Naive thymus-derived CD8-positive, alpha-beta T cell (primary cell): ENCODE measurements at regions not wholly inside any gene's neighbourhood (a gene's known extent, or its start where the extent isn't known, plus 50 kb on each side); places are given as distances from the start of the nearest gene placed in this dataset.
"Not testable (repeated sequence)": the region's sequence is repeated elsewhere in the genome, so short reads cannot be mapped to it uniquely, and the experiment has no call there.

Experiments used
- ATAC-seq, 2 donors: fragments of 150-1000 bp; cut with Tn5 transposase in 1 of 2; sonication (Bioruptor Pico), chemical (Tn5 transposase) in 1 of 2; 1 replicate in 1 of 2; 2 replicates in 1 of 2; pipeline ENCODE4 v1.10.0; 2021; ENCODE audit warnings: mild to moderate bottlenecking in 2 of 2, moderate library complexity in 2 of 2
- POLR2A ChIA-PET: fragments of 350-600 bp; sonication (Branson Sonifier 250); formaldehyde crosslinking; loops from one replicate; lab custom pipeline; 2021; ENCODE audit warnings: antibody characterized with exemption; lab: Charles Lee
- DNase-seq, 10 donors: peaks; one replicate each; pipeline versions ENCODE4 v3.0.0 to v3.0.0-alpha.2; 2020 to 2022
- H3K27ac Mint-ChIP-seq, 10 donors: one replicate each; pipeline ENCODE4 v1.8.0; 2020 to 2022; ENCODE audit warnings: mild to moderate bottlenecking in 10 of 10, mixed read lengths in 10 of 10, moderate library complexity in 4 of 10, inconsistent platforms in 1 of 10
- H3K27me3 Mint-ChIP-seq, 5 donors: one replicate each; pipeline ENCODE4 v1.8.0; 2021 to 2022; ENCODE audit warnings: mixed read lengths in 5 of 5
- H3K36me3 Mint-ChIP-seq, 3 donors: one replicate each; pipeline ENCODE4 v1.8.0; 2020 to 2022; ENCODE audit warnings: mixed read lengths in 3 of 3, mild to moderate bottlenecking in 2 of 3, inconsistent platforms in 1 of 3
- H3K4me1 Mint-ChIP-seq, 4 donors: one replicate each; pipeline ENCODE4 v1.8.0; 2021 to 2022; ENCODE audit warnings: mixed read lengths in 4 of 4
- H3K4me3 Mint-ChIP-seq, 10 donors: one replicate each; pipeline ENCODE4 v1.8.0; 2020 to 2022; ENCODE audit warnings: mild to moderate bottlenecking in 10 of 10, mixed read lengths in 10 of 10, moderate library complexity in 6 of 10, inconsistent platforms in 1 of 10
- H3K9me3 Mint-ChIP-seq, 9 donors: one replicate each; pipeline ENCODE4 v1.8.0; 2020 to 2022; ENCODE audit warnings: mixed read lengths in 9 of 9, mild to moderate bottlenecking in 3 of 9, inconsistent platforms in 1 of 9, moderate library complexity in 1 of 9

DNA sequence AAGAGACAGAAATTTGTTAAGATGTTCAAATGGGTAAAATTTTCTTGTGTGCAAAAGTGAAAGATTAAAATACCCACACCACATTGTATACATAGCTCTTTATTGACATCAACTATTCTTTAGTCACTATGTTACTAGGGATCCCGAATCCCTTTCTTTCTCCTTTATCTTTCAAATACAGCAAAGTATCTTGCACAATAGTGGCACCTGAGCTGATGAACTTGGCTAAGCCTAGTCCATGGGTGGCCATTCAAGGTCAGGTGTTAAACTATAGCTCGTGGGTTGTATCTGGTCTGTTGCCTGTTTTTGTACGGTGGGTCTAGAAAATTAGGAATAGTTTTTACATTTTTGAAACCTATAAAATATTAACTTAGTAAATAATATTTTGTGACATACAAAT, 210.9 kb downstream of the SLITRK6 start:
- DNase-seq (no peak), ATAC-seq (no peak)
- Mint-ChIP-seq H3K9me3 (peaks cover 0 to 17% (median 6%) of the 10 kb centered on the region in 9 donors), H3K4me1 (no peaks in the 10 kb centered on the region), H3K4me3 (no peak overlapping the region), H3K27me3 (no peaks in the 10 kb centered on the region), H3K27ac (no peak overlapping the region), H3K36me3 (no peaks in the 10 kb centered on the region)
- POLR2A ChIA-PET, result no interaction called here

DNA sequence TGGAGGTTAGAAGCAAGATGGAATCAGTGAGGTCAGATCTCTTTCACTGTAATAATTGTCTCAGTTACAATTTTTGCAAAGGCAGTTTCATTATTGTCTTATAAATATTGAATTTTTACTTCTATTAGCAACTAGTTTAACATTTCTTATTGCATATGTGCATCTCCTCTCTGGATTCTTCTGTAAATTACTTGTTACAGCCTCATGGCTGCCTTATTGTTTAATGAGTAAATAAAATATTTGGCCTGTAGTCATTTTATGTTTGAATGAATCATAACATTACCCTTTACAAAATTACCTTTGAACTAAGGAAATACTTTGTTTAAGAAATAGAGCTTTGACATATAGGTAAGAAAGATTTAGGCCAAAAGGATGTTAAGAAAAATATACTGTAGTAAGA, 212.4 kb downstream of the SLITRK6 start:
- POLR2A ChIA-PET, result no interaction called here
- ATAC-seq, result no peak
- H3K27ac Mint-ChIP-seq, result no peak overlapping the region
- no peak overlapping the region for H3K4me3 Mint-ChIP-seq
- H3K4me1 Mint-ChIP-seq, result no peaks in the 10 kb centered on the region
- peaks cover 0 to 14% (median 6%) of the 10 kb centered on the region in 9 donors for H3K9me3 Mint-ChIP-seq
- DNase-seq, result no peak
- H3K27me3 Mint-ChIP-seq, result no peaks in the 10 kb centered on the region
- H3K36me3 Mint-ChIP-seq, result no peaks in the 10 kb centered on the region

DNA sequence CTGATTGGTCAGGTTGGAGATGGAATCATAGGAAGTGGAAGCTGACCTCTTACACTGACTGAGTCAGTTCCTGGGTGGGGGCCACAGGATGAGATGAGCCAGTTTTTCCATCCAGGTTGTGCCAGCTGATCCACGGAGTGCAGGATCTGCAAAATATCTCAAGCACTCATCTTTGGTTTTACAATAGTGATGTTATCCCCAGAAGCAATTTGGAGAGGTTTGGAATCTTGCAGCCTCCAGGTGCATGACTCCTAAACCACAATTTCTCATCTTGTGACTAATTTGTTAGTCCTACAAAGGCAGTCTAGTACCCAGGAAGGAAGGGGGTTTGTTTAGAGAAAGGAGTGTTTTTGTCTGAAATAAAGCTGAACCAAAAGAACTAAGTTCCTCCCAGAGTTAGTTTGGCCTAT, 212.8 kb downstream of the SLITRK6 start:
- DNase-seq (no peak), ATAC-seq (no peak)
- H3K27ac Mint-ChIP-seq, result no peak overlapping the region
- no peaks in the 10 kb centered on the region for H3K27me3 Mint-ChIP-seq
- POLR2A ChIA-PET, result no interaction called here
- H3K4me1 Mint-ChIP-seq, result no peaks in the 10 kb centered on the region
- H3K4me3 Mint-ChIP-seq, result no peak overlapping the region
- peaks cover 0 to 14% (median 6%) of the 10 kb centered on the region in 9 donors for H3K9me3 Mint-ChIP-seq
- H3K36me3 Mint-ChIP-seq, result no peaks in the 10 kb centered on the region

DNA sequence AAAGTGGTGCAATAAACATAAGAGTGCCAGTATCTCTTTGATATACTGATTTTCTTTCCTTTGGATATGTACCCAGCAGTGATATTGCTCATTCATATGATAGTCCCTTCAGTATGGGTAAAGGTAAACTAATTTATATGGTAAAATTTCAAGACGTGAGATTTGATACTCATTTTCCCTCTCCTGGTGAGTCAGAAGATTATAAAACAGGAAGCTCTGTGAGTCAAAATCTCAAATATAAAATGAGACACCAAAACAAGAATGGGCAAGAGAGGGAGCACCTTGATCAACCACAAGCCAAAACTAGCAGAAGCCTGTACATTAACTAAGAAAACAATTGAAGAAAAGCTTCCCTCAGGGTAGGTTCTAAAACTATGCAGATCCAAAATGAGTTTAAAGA, 216.3 kb downstream of the SLITRK6 start:
- H3K27ac Mint-ChIP-seq, result no peak overlapping the region
- no peaks in the 10 kb centered on the region for H3K27me3 Mint-ChIP-seq
- peaks cover 0 to 10% (median 6%) of the 10 kb centered on the region in 9 donors for H3K9me3 Mint-ChIP-seq
- ATAC-seq (no peak), DNase-seq (no peak)
- H3K4me3 Mint-ChIP-seq, result no peak overlapping the region
- H3K36me3 Mint-ChIP-seq, result no peaks in the 10 kb centered on the region
- no peaks in the 10 kb centered on the region for H3K4me1 Mint-ChIP-seq
- POLR2A ChIA-PET, result no interaction called here

DNA sequence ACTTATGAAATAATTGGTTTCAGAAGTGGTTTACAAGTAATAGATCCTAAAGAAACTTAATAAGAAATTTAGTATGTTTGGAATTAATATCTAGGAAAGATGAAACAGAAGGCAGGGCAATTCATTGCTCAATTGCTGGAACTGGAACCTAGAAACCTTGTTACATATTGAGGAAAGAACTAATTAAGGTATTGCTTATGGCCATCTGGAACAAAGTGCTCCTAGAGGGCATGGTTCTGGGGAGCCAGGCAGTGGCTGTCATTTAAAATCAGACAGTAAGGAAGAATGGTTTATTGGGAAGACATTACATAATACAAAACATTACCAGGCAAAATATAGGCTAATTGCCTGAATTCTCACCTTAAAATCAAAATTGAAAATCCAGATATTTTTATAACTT, 224.1 kb downstream of the SLITRK6 start:
- ATAC-seq (no peak), DNase-seq (no peak)
- POLR2A ChIA-PET, result no interaction called here
- H3K36me3 Mint-ChIP-seq, result peaks cover 0 to 1% (median 0%) of the 10 kb centered on the region in 3 donors
- no peak overlapping the region for H3K4me3 Mint-ChIP-seq
- H3K9me3 Mint-ChIP-seq, result peaks cover 0 to 8% (median 0%) of the 10 kb centered on the region in 9 donors
- no peak overlapping the region for H3K27ac Mint-ChIP-seq
- peaks cover 0 to 2% (median 0%) of the 10 kb centered on the region in 5 donors for H3K27me3 Mint-ChIP-seq
- no peaks in the 10 kb centered on the region for H3K4me1 Mint-ChIP-seq

DNA sequence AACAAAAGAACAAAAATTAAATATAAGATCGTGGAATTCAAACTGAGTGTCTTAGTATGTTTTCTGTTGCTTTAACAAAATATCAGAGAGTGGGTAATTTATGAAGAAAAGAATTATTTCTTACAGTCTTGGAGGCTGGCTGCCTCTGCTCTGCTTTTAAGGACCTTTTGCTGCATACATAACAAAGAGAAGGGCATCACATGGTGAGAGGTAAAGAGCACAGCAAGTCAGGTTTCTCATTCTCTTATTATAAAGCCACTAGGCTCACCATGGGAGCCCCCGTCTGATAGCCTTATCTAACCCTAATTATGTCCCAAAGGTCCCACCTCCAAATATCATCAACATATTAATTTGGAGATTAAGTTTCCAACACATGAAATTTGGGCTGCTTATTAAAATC, 231.3 kb downstream of the SLITRK6 start:
- Mint-ChIP-seq H3K27ac (no peak overlapping the region), H3K36me3 (peaks cover 0 to 1% (median 0%) of the 10 kb centered on the region in 3 donors), H3K4me1 (no peaks in the 10 kb centered on the region), H3K27me3 (peaks cover 0 to 3% (median 0%) of the 10 kb centered on the region in 5 donors), H3K4me3 (no peak overlapping the region), H3K9me3 (peaks cover 0 to 10% (median 0%) of the 10 kb centered on the region in 9 donors)
- ATAC-seq (no peak), DNase-seq (no peak)
- POLR2A ChIA-PET, result interaction anchor here (0.6 kb wide), 1 partner anchor 16 kb away, joined by 3 read pairs; no protein-coding TSS in a partner anchor

DNA sequence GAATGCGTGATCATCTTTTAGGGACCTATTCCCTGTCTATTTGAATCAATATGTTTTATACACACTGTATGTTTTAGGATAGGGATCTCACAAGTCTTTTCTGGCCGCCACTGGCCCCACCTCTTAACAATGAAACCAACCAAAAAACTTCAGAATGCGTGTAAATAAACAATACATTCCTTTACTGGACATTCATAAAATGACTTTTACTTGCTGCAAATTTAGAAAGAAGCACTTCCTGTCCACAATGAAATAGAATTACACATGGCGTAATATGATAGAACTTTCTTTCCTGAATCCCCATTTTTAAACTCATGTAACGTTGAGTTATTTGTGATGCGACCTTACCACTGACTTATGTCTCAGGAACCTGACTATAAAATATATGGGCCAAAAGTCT, 233.6 kb downstream of the SLITRK6 start:
- POLR2A ChIA-PET, result no interaction called here
- ATAC-seq, result no peak

DNA sequence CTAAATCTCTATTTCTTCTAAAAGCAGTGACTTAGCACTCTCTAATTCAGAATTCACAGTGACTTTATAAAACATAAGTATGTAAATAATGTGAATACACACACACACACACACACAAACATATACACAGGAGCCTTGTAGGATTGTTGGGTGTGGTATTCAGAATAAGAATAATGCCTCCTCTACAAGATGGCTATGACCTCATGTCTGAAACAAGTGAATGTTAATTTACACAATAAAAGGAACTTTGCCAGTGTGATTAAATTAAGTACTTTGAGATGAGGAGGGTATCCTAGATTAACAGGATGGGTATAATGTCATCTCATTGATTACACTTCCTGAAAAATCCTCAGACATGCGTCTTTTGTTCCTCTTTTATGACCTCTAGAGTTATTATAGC, 234.6 kb downstream of the SLITRK6 start:
- POLR2A ChIA-PET, result no interaction called here
- Mint-ChIP-seq H3K27ac (no peak overlapping the region), H3K27me3 (peaks cover 0 to 1% (median 0%) of the 10 kb centered on the region in 5 donors), H3K9me3 (no peaks in the 10 kb centered on the region), H3K4me1 (no peaks in the 10 kb centered on the region), H3K4me3 (no peak overlapping the region), H3K36me3 (no peaks in the 10 kb centered on the region)
- DNase-seq (no peak), ATAC-seq (no peak)

More for the DNA sequence above, 233.6 kb downstream of the SLITRK6 start:
- H3K9me3 Mint-ChIP-seq, result peaks cover 0 to 8% (median 0%) of the 10 kb centered on the region in 9 donors
- DNase-seq, result no peak
- H3K27ac Mint-ChIP-seq, result no peak overlapping the region
- no peak overlapping the region for H3K4me3 Mint-ChIP-seq
- H3K4me1 Mint-ChIP-seq, result no peaks in the 10 kb centered on the region
- H3K36me3 Mint-ChIP-seq, result peaks cover 0 to 1% (median 0%) of the 10 kb centered on the region in 3 donors
- peaks cover 0 to 4% (median 0%) of the 10 kb centered on the region in 5 donors for H3K27me3 Mint-ChIP-seq

DNA sequence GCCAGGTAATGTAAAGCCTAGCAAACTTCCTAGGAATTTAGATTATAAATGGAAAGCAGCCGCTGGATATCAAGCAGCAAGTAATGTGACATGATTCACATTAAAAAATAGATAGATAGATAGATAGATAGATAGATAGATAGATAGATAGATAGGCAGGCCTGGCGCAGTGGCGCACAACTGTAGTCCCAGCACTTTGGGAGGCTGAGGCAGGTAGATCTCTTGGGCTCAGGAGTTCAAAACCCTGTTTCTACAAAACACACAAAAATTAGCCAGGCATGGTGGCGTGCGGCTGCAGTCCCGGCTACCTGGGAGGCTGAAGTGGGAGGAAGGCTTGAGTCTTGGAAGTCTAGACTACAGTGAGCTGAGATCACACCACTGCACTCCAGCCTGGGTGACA, 236.9 kb downstream of the SLITRK6 start:
- Mint-ChIP-seq H3K9me3 (no peaks in the 10 kb centered on the region), H3K27ac (no peak overlapping the region), H3K36me3 (no peaks in the 10 kb centered on the region), H3K27me3 (peaks cover 0 to 1% (median 0%) of the 10 kb centered on the region in 5 donors), H3K4me3 (peak overlapping the region in 1 of 10 donors; percentile 34), H3K4me1 (no peaks in the 10 kb centered on the region)
- ATAC-seq, result no peak
- POLR2A ChIA-PET, result no interaction called here
- no peak for DNase-seq

DNA sequence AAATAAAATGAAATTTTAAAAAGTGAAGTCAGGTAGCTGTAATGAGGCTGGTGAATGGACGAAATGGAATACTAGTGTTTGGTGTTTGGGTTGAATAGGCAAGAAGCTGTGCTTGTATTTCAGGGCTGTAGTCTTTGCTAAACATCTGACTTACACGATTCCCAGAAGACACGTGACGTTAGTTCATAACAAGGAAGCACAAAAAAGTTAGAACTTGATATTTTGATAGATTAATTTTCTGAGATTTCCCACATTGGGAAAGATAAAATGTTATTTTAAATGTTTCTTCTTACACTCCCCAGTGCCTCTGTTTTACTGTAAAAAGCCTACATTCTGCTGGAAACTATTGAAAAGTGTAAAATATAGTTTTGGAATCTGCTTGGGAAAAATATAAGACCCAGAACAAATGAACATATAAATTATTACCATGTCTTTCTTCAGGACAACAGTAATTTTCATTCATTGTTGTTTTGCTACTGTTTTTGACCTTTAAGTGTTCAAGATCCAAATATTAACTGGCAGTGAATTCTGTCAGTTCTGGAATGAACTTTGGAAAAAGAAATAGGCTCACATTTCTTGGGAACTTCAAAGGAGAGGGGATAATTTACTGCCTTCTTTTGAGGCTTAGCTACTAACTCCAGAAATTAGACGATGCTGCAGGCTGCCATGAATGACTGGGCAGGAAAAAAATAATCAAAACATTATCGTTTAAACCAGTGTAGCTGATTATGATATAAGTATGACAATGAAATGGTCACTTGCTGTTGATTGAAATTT, 241.3 kb downstream of the SLITRK6 start:
- H3K4me1 Mint-ChIP-seq, result no peaks in the 10 kb centered on the region
- peaks cover 0 to 4% (median 0%) of the 10 kb centered on the region in 9 donors for H3K9me3 Mint-ChIP-seq
- no peak for DNase-seq
- POLR2A ChIA-PET, result no interaction called here
- no peak for ATAC-seq
- no peaks in the 10 kb centered on the region for H3K36me3 Mint-ChIP-seq
- peaks cover 0 to 1% (median 0%) of the 10 kb centered on the region in 5 donors for H3K27me3 Mint-ChIP-seq
- no peak overlapping the region for H3K4me3 Mint-ChIP-seq
- H3K27ac Mint-ChIP-seq, result no peak overlapping the region

DNA sequence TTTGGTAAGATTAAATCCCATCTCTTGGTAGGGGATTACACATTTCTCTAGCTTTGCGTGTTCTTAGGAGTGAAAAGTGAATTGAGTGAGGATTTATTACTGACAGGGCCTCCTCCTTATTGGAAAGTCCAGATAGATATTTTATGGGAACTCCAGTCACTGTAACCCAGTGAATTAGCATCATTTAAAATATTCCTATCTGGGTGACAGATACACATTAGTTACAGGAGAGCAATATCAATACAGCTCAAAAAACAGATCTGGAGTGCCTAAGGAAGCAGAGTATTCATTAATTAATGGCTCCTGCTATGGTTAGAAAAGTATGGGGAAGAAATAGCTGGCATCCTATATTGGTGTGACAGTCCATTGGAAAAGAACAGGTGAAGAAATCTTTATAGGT, 248.2 kb downstream of the SLITRK6 start:
- Mint-ChIP-seq H3K36me3 (peaks cover 0 to 3% (median 0%) of the 10 kb centered on the region in 3 donors), H3K4me3 (no peak overlapping the region)
- POLR2A ChIA-PET, result no interaction called here

DNA sequence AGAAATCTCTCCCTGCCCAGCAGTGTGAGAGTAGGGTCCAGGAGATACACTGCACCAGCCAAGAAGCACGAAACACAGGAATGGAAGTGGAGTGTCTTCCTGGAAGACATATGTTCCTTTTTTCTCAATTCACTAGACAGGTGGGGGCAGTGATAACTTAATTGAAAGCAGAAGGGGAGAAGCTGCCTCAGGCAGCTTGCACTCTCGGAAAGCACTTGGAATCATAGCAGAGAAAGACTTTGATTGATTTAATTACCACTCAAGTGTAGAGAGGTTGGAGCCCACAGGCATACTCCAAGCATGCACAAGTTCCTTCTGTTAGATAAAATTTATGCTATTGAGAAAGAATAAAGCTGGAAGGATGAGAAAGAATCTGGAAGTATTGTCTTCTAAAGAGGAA, 249.4 kb downstream of the SLITRK6 start:
- H3K36me3 Mint-ChIP-seq, result peaks cover 0 to 3% (median 0%) of the 10 kb centered on the region in 3 donors
- H3K27ac Mint-ChIP-seq, result no peak overlapping the region
- H3K9me3 Mint-ChIP-seq, result peaks cover 2 to 14% (median 5%) of the 10 kb centered on the region in 9 donors
- H3K27me3 Mint-ChIP-seq, result no peaks in the 10 kb centered on the region
- POLR2A ChIA-PET, result no interaction called here
- DNase-seq (no peak), ATAC-seq (no peak)
- H3K4me1 Mint-ChIP-seq, result no peaks in the 10 kb centered on the region
- no peak overlapping the region for H3K4me3 Mint-ChIP-seq

More for the DNA sequence above, 248.2 kb downstream of the SLITRK6 start:
- H3K4me1 Mint-ChIP-seq, result no peaks in the 10 kb centered on the region
- H3K27ac Mint-ChIP-seq, result no peak overlapping the region
- DNase-seq, result no peak
- no peaks in the 10 kb centered on the region for H3K27me3 Mint-ChIP-seq
- peaks cover 0 to 14% (median 5%) of the 10 kb centered on the region in 9 donors for H3K9me3 Mint-ChIP-seq
- ATAC-seq, result no peak

DNA sequence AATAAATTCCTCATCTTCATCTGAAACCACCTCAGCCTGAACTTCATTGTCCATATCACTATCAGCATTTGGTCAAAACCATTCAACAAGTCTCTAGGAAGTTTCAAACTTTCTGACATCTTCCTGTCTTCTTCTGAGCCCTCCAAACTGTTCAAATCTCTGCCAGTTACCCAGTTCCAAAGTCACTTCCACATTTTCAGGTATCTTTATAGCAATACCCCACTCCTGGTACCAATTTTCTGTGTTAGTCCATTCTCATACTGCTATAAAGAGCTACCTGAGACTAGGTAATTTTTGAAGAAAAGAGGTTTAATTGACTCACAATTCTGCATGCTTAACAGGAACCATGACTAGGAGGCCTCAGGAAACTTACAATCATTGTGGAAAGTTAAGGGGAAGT, 250.4 kb downstream of the SLITRK6 start:
- POLR2A ChIA-PET, H3K27ac Mint-ChIP-seq, H3K4me1 Mint-ChIP-seq, ATAC-seq, H3K36me3 Mint-ChIP-seq, H3K4me3 Mint-ChIP-seq, H3K27me3 Mint-ChIP-seq, DNase-seq: not testable (repeated sequence)
- H3K9me3 Mint-ChIP-seq, result peaks cover 2 to 14% (median 7%) of the 10 kb centered on the region in 9 donors
